T-cell (primary cell): ENCODE measurements at regions not wholly inside any gene's neighbourhood (a gene's known extent, or its start where the extent isn't known, plus 50 kb on each side); places are given as distances from the start of the nearest gene placed in this dataset.
"Not testable (repeated sequence)": the region's sequence is repeated elsewhere in the genome, so short reads cannot be mapped to it uniquely, and the experiment has no call there.

Experiments
- ATAC-seq, 4 experiments: fragments of 200-7000 bp in 3 of 4; fragments of 150-1000 bp in 1 of 4; cut with Tn5 transposase; replicated peaks in 1 of 4; 1 replicate in 3 of 4; 2 replicates in 1 of 4; pipeline ENCODE4 v1.10.0; 2021; ENCODE audit warnings: moderate library complexity in 3 of 4, mild to moderate bottlenecking in 2 of 4, moderate number of reproducible peaks in 1 of 4
- CTCF ChIA-PET, 2 donors: fragments of 300-600 bp; sonication (Branson Sonifier 250); formaldehyde crosslinking; loops; one replicate each; lab custom pipeline; 2022; ENCODE audit warnings: antibody characterized with exemption in 2 of 2; lab: Charles Lee
- POLR2A ChIA-PET, 2 donors: fragments of 300-600 bp; sonication (Branson Sonifier 250); formaldehyde crosslinking; loops; one replicate each; lab custom pipeline; 2022; ENCODE audit warnings: antibody characterized with exemption in 2 of 2; lab: Charles Lee
- DNase-seq, 35 experiments: peaks; one replicate each; pipeline versions ENCODE4 v3.0.0 to v3.0.0-alpha.2; 2013 to 2023
- H3K27ac ChIP-seq: one replicate; pipeline ENCODE4 v1.5.1; 2013; ENCODE audit warnings: low read length
- H3K27me3 ChIP-seq, 2 experiments: replicated peaks in 1 of 2; 1 replicate in 1 of 2; 2 replicates in 1 of 2; pipeline versions ENCODE4 v1.6.1 to v1.7.0; 2013; ENCODE audit warnings: low read length in 1 of 2, mixed read lengths in 1 of 2; ENCODE audit not compliant: control insufficient read depth in 2 of 2, insufficient read depth in 2 of 2; ENCODE audit errors: extremely low read depth in 1 of 2
- H3K36me3 ChIP-seq, 2 donors: 1 replicate in 1 of 2; 2 replicates in 1 of 2; pipeline versions ENCODE4 v1.6.1 to v1.7.0; 2013; ENCODE audit warnings: low read length in 1 of 2; ENCODE audit not compliant: control insufficient read depth in 2 of 2, insufficient read depth in 1 of 2; ENCODE audit errors: extremely low read depth in 1 of 2
- H3K4me1 ChIP-seq, 2 experiments: 1 replicate in 1 of 2; 2 replicates in 1 of 2; pipeline versions ENCODE4 v1.6.1 to v1.7.0; 2013; ENCODE audit warnings: low read length in 2 of 2, mixed read lengths in 1 of 2; ENCODE audit not compliant: insufficient read depth in 2 of 2, control insufficient read depth in 1 of 2; ENCODE audit errors: extremely low read depth in 1 of 2
- H3K4me3 ChIP-seq, 2 donors: 1 replicate in 1 of 2; 2 replicates in 1 of 2; pipeline versions ENCODE4 v1.5.1 to v1.7.0; 2013; ENCODE audit warnings: mild to moderate bottlenecking in 2 of 2, low read length in 1 of 2, moderate library complexity in 1 of 2; ENCODE audit not compliant: control insufficient read depth in 1 of 2; ENCODE audit errors: extremely low read depth in 1 of 2
- H3K9me3 ChIP-seq: 2 replicates; pipeline ENCODE4 v1.7.0; 2013
- H3K27ac Mint-ChIP-seq, 2 donors: one replicate each; pipeline ENCODE4 v1.8.0; 2020 to 2021; ENCODE audit warnings: mild to moderate bottlenecking in 2 of 2, mixed read lengths in 2 of 2
- H3K27me3 Mint-ChIP-seq, 2 donors: one replicate each; pipeline ENCODE4 v1.8.0; 2021 to 2022; ENCODE audit warnings: mixed read lengths in 2 of 2
- H3K36me3 Mint-ChIP-seq: one replicate; pipeline ENCODE4 v1.8.0; 2021; ENCODE audit warnings: mixed read lengths
- H3K4me1 Mint-ChIP-seq, 3 donors: one replicate each; pipeline ENCODE4 v1.8.0; 2020 to 2022; ENCODE audit warnings: mixed read lengths in 3 of 3, mild to moderate bottlenecking in 1 of 3
- H3K4me3 Mint-ChIP-seq, 3 donors: one replicate each; pipeline ENCODE4 v1.8.0; 2020 to 2022; ENCODE audit warnings: mild to moderate bottlenecking in 3 of 3, mixed read lengths in 3 of 3, moderate library complexity in 3 of 3
- H3K9me3 Mint-ChIP-seq, 3 donors: one replicate each; pipeline ENCODE4 v1.8.0; 2020 to 2022; ENCODE audit warnings: mixed read lengths in 3 of 3
- WGBS: methylation state at CpG from one replicate; pipeline ENCODE4 v1.1.5; 2013; ENCODE audit warnings: missing lambda C conversion rate; ENCODE audit not compliant: insufficient coverage; 5-methylcytosine and 5-hydroxymethylcytosine counted together

DNA sequence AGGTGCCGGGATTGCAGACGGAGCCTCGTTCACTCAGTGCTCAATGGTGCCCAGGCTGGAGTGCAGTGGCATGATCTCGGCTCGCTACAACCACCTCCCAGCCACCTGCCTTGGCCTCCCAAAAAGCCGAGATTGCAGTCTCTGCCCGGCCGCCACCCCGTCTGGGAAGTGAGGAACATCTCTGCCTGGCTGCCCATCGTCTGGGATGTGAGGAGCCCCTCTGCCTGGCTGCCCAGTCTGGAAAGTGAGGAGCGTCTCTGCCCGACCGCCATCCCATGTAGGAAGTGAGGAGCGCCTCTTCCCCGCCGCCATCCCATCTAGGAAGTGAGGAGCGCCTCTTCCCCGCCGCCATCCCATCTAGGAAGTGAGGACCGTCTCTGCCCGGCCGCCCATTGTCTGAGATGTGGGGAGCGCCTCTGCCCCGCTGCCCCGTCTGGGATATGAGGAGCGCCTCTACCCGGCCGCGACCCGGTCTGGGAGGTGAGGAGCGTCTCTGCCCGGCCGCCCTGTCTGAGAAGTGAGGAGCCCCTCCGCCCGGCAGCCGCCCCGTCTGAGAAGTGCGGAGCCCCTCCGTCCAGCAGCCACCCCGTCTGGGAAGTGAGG lies 375.1 kb upstream of the FRG2C start:
- H3K27me3 ChIP-seq, DNase-seq, H3K4me3 Mint-ChIP-seq, H3K27me3 Mint-ChIP-seq, H3K27ac Mint-ChIP-seq, H3K4me3 ChIP-seq, POLR2A ChIA-PET, ATAC-seq, H3K36me3 Mint-ChIP-seq, H3K4me1 ChIP-seq, H3K9me3 Mint-ChIP-seq, H3K36me3 ChIP-seq, H3K27ac ChIP-seq, H3K4me1 Mint-ChIP-seq, H3K9me3 ChIP-seq, CTCF ChIA-PET: not testable (repeated sequence)
- WGBS: 92% methylated on average over 26 of the region's 40 CpGs

DNA sequence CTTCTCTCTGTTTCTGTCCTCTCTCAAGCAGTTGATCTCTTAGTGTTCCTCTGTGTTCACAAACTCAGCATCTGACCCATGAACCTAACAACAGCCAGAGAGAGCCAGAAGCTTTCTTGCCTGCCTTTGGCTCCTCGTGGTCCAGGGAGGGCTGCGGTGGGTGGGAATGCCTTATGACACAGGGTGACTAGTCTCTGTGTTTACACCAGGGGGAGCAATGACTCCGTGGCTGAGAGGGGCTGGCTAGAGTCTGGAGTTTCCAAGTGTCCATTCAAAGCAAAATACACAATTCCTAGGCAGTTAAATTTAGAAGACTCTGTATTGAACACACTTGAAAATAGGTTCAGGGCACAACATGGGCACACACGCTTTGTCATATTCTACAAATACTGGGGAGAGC lies 370.0 kb upstream of the FRG2C start:
- 50% methylated on average over 2 of the region's 4 CpGs for WGBS
- ATAC-seq: no peak

DNA sequence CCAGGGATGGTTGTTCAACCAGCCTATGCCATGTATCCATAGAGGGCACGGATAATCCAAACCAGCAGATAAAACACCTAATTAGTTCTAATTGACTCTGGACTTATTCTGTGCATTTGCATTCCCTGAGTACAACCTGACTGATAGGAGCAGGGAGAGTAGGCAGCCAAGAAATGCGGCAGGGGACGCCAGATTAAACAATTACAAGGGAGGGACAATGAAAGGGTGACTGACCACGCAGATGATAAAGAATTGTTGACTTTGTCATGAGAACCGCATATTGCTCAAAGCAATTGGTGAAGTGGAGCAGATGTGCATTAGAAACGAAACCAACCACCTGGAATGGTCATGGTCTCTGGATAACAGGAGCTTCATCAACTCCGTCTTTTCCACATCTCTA lies 369.1 kb upstream of the FRG2C start:
- Histone ChIP-seq H3K27me3 (no peaks in the 10 kb centered on the region), H3K27ac (no peak overlapping the region), H3K4me1 (no peaks in the 10 kb centered on the region), H3K9me3 (no peaks in the 10 kb centered on the region), H3K36me3 (no peaks in the 10 kb centered on the region), H3K4me3 (no peak overlapping the region)
- no peaks in the 10 kb centered on the region for H3K4me1 Mint-ChIP-seq
- 82% methylated on average over 4 of the region's 7 CpGs for WGBS
- ATAC-seq (no peak), DNase-seq (no peak)
- H3K4me3 Mint-ChIP-seq: no peak overlapping the region
- H3K36me3 Mint-ChIP-seq: no peaks in the 10 kb centered on the region
- ChIA-PET POLR2A (no interaction called here), CTCF (no interaction called here)
- H3K9me3 Mint-ChIP-seq: peaks cover 0 to 10% (median 7%) of the 10 kb centered on the region in 3 donors
- peaks cover 0 to 4% of the 10 kb centered on the region in 2 donors for H3K27me3 Mint-ChIP-seq
- no peak overlapping the region for H3K27ac Mint-ChIP-seq

More for the DNA sequence above, 370.0 kb upstream of the FRG2C start:
- Histone ChIP-seq H3K36me3 (no peaks in the 10 kb centered on the region), H3K4me3 (no peak overlapping the region), H3K4me1 (no peaks in the 10 kb centered on the region), H3K9me3 (no peaks in the 10 kb centered on the region), H3K27me3 (no peaks in the 10 kb centered on the region), H3K27ac (no peak overlapping the region)
- Mint-ChIP-seq H3K4me3 (no peak overlapping the region), H3K4me1 (no peaks in the 10 kb centered on the region), H3K27ac (no peak overlapping the region), H3K9me3 (peaks cover 0 to 10% (median 7%) of the 10 kb centered on the region in 3 donors), H3K27me3 (peaks cover 0 to 4% of the 10 kb centered on the region in 2 donors), H3K36me3 (no peaks in the 10 kb centered on the region)
- peak in 1 of 35 experiments; percentile 1 for DNase-seq
- POLR2A ChIA-PET: no interaction called here
- CTCF ChIA-PET: no interaction called here

DNA sequence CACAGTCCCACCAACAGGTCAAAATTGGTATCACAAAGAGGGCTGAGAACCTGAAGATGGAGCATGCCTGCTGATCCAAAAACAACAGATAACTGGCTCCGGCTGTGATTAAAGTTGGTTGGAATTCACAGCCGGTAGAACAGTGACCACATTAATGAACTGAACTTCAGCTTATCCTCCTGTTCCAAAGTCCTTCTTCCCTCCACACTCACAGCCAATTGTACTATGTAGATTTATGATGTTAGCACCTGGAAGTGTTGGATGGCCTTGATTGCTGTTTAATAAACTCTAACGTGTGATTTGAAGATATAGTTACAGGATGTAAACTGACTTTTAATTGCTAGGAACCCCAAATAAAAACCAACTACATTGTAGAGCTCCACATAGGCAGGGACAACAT lies 367.3 kb upstream of the FRG2C start:
- H3K4me1 ChIP-seq: no peaks in the 10 kb centered on the region
- POLR2A ChIA-PET: no interaction called here
- ATAC-seq (no peak), DNase-seq (no peak)
- no peak overlapping the region for H3K4me3 ChIP-seq
- no peaks in the 10 kb centered on the region for H3K9me3 ChIP-seq
- H3K27me3 ChIP-seq: peaks cover 0 to 2% of the 10 kb centered on the region in 2 experiments
- no peaks in the 10 kb centered on the region for H3K36me3 Mint-ChIP-seq
- peaks cover 0 to 10% (median 7%) of the 10 kb centered on the region in 3 donors for H3K9me3 Mint-ChIP-seq
- peaks cover 0 to 4% of the 10 kb centered on the region in 2 donors for H3K27me3 Mint-ChIP-seq
- H3K27ac Mint-ChIP-seq: no peak overlapping the region
- CTCF ChIA-PET: no interaction called here
- H3K36me3 ChIP-seq: no peaks in the 10 kb centered on the region
- H3K27ac ChIP-seq: no peak overlapping the region
- H3K4me1 Mint-ChIP-seq: no peaks in the 10 kb centered on the region
- H3K4me3 Mint-ChIP-seq: no peak overlapping the region
- WGBS: no CpG with 5 or more reads among the region's 3 CpGs

DNA sequence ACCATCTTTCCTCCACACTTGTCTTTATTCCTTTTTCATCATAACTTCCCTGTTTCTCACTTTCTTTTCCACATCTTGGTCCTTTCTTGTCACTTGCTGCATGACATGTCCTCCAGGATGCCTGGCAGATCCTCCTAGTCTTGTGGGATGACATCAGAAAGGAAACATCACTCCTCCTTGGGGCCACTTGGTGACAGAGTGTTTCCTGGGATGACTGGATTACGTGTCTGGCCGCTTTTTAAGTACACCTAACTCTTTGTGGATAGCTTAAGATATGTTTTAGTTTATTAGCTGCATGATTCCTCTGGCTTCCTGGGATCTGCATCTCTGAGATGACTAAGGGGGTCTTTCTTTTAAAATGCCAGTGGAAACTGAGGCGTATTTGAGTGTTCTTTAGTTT lies 363.5 kb upstream of the FRG2C start:
- no peak overlapping the region for H3K27ac ChIP-seq
- H3K4me3 ChIP-seq: no peak overlapping the region
- WGBS: 29% methylated on average over 2 of the region's 3 CpGs
- no peaks in the 10 kb centered on the region for H3K4me1 ChIP-seq
- Mint-ChIP-seq H3K9me3 (peaks cover 0 to 10% (median 7%) of the 10 kb centered on the region in 3 donors), H3K27me3 (no peaks in the 10 kb centered on the region), H3K27ac (no peak overlapping the region), H3K4me3 (no peak overlapping the region), H3K4me1 (no peaks in the 10 kb centered on the region), H3K36me3 (no peaks in the 10 kb centered on the region)
- POLR2A ChIA-PET: no interaction called here
- CTCF ChIA-PET: no interaction called here
- DNase-seq: no peak
- H3K36me3 ChIP-seq: no peaks in the 10 kb centered on the region
- H3K27me3 ChIP-seq: peaks cover 0 to 2% of the 10 kb centered on the region in 2 experiments
- ATAC-seq: no peak
- H3K9me3 ChIP-seq: no peaks in the 10 kb centered on the region

DNA sequence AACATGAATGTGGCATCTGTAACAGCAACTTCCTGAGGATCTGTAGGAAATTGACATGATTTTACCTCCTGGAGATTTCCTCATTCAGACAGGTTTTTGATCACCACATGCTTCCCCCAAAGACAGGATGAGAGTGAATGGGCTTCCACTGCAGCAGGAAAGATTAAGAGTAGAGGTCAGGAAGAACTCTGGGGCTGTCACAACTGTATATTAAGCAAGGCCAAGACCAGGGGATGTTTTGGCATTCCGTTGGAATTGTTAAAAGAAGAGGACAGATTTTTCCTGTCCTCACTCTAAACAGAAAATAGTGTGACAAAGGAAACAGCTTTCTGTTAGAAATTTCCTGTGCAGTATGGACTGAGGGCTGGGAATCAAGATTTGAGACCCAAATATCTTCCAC lies 363.1 kb upstream of the FRG2C start:
- WGBS: no CpG with 5 or more reads among the region's 1 CpG
- H3K36me3 Mint-ChIP-seq, ATAC-seq, H3K27me3 Mint-ChIP-seq, H3K4me1 Mint-ChIP-seq, H3K4me3 Mint-ChIP-seq, CTCF ChIA-PET, H3K27ac Mint-ChIP-seq, H3K27me3 ChIP-seq, H3K27ac ChIP-seq, DNase-seq, POLR2A ChIA-PET, H3K9me3 ChIP-seq, H3K4me1 ChIP-seq, H3K4me3 ChIP-seq, H3K36me3 ChIP-seq: not testable (repeated sequence)
- H3K9me3 Mint-ChIP-seq: peaks cover 0 to 13% (median 7%) of the 10 kb centered on the region in 3 donors

DNA sequence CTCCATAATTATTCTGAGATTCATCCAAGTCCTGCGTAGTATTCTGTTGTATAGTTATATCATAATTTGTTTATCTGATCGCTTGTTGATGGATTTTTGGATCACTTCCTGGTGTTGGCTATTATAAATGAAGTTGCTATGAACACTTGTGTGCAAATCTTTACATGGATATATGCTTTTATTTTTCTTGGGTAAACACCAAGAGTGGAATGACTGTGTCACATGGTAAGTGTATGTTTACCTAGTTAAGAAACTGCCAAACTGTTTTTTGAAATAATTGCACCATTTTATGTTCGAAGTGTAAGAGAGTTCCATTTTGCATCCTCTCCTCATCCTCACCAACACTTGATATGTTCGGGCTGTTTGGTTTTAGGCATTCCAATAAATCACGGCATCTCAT lies 360.4 kb upstream of the FRG2C start:
- Histone ChIP-seq H3K4me1 (no peaks in the 10 kb centered on the region), H3K36me3 (no peaks in the 10 kb centered on the region), H3K27ac (no peak overlapping the region), H3K9me3 (no peaks in the 10 kb centered on the region), H3K4me3 (no peak overlapping the region), H3K27me3 (peaks cover 0 to 2% of the 10 kb centered on the region in 2 experiments)
- no peak overlapping the region for H3K27ac Mint-ChIP-seq
- no peak overlapping the region for H3K4me3 Mint-ChIP-seq
- peaks cover 0 to 4% (median under 1%) of the 10 kb centered on the region in 3 donors for H3K9me3 Mint-ChIP-seq
- ChIA-PET CTCF (no interaction called here), POLR2A (no interaction called here)
- no CpG with 5 or more reads among the region's 5 CpGs for WGBS
- no peaks in the 10 kb centered on the region for H3K36me3 Mint-ChIP-seq
- DNase-seq: no peak
- no peaks in the 10 kb centered on the region for H3K4me1 Mint-ChIP-seq
- H3K27me3 Mint-ChIP-seq: peaks cover 0 to 8% of the 10 kb centered on the region in 2 donors
- ATAC-seq: no peak
